ENCODE measurements at regions not wholly inside any gene's neighbourhood (a gene's known extent, or its start where the extent isn't known, plus 50 kb on each side); places are given as distances from the start of the nearest gene placed in this dataset.

DNA sequence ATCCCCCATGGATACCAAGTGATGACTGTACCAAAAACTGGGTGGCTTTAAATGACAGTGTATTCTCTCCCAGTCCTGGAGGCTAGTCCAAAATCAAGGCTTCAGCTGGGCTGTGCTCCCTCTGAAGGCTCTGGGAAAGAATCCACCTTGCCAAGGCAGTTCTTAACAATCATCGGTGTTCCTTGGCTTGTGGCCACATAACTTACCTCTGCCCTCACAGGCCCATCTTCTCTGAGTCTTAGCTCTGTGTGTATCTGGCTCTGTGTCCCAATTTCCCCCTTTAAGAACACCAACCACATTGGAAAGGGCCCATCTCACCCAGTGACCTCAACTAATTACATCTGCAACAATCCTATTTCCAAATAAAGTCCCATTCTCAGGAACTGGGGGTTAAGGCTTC, 503.0 kb upstream of the PROK2 start:
- DNase-seq, result no peak
- in situ Hi-C loops (cut with MboI; ENCODE audit: low sequenced_read_pairs), result no loop called here
- no peak overlapping the region for H3K56ac ChIP-seq (ENCODE audit: extremely low read depth, insufficient read depth, low read length)
- H3K14ac ChIP-seq (replicated peaks; ENCODE audit: low read depth, low read length), result no peak overlapping the region
- no peak overlapping the region for H2AFZ ChIP-seq (replicated peaks; ENCODE audit: low read length, poor library complexity)
- H2AK5ac ChIP-seq (ENCODE audit: low read depth, low read length), result no peak overlapping the region
- H3K23ac ChIP-seq (ENCODE audit: low read depth, low read length), result no peak overlapping the region
- H2BK20ac ChIP-seq (ENCODE audit: low read depth, low read length), result peak overlapping the region; percentile 21; the same call in 1 of the 2 replicates
- no peak overlapping the region for H2AK9ac ChIP-seq (replicated peaks; ENCODE audit: low read depth, low read length, poor library complexity)
- H3K9me1 ChIP-seq (ENCODE audit: insufficient read depth, low read length), result no peaks in the 10 kb centered on the region
- H3K4me3 ChIP-seq (ENCODE audit: insufficient read depth, low read depth, low read length), result no peak overlapping the region
- CTCF ChIA-PET, result no interaction called here
- no peak for ATAC-seq (ENCODE audit: low read depth)
- no peak overlapping the region for H3K9ac ChIP-seq (ENCODE audit: low read depth, low read length)
- POLR2A ChIA-PET (ENCODE audit: unreplicated experiment), result no interaction called here
- dilution Hi-C loops (cut with HindIII; ENCODE audit: low sequenced_read_pairs, unreplicated experiment), result no loop called here
- peaks cover 10% of the 10 kb centered on the region; the same call in 1 of the 2 replicates for H3K4me1 ChIP-seq (ENCODE audit: control insufficient read depth, insufficient read depth, low read length)
- H3K36me3 ChIP-seq (ENCODE audit: control insufficient read depth, insufficient read depth, low read length), result no peaks in the 10 kb centered on the region
- H4K20me1 ChIP-seq (ENCODE audit: insufficient read depth, low read length), result no peaks in the 10 kb centered on the region
- H3K4ac ChIP-seq (ENCODE audit: low read depth, low read length), result peak overlapping the region; percentile 19; the same call in 1 of the 2 replicates
- H2BK5ac ChIP-seq (ENCODE audit: low read depth, low read length, poor library complexity, severe bottlenecking), result no peak overlapping the region
- WGBS, 2 experiments (ENCODE audit: extremely low coverage in 2 of 2, insufficient read length in 1 of 2), result 80% methylated on average over 1 of the region's 1 CpG; no CpG with 5 or more reads in 1 of the 2 experiments
- H4K5ac ChIP-seq (ENCODE audit: low read depth, low read length), result no peak overlapping the region
- H3K79me1 ChIP-seq (ENCODE audit: low read depth in 1 of 2, low read length in 2 of 2), result no peaks in the 10 kb centered on the region
- no peak overlapping the region for H3K27ac ChIP-seq (ENCODE audit: insufficient read depth, low read length)
- no peak overlapping the region for H2BK15ac ChIP-seq (ENCODE audit: low read depth, low read length)
- no peak overlapping the region for H3K4me2 ChIP-seq (ENCODE audit: low read depth, low read length)
- BruUV-seq (replicated peaks), result no TSS peak
- H4K91ac ChIP-seq (ENCODE audit: insufficient read depth, low read depth, low read length), result no peak overlapping the region
- H3K9me3 ChIP-seq (ENCODE audit: control insufficient read depth, insufficient read depth, low read length), result peaks cover 5% of the 10 kb centered on the region
- no peak overlapping the region for H2BK120ac ChIP-seq (ENCODE audit: low read depth, low read length)
- H4K8ac ChIP-seq (ENCODE audit: low read depth in 2 of 2, low read length in 2 of 2), result no peak overlapping the region
- TF ChIP-seq MXI1 (IDR thresholded peaks at IDR 0.05; ENCODE audit: borderline replicate concordance, low read depth, low read length) (no peak), NFE2L2 (IDR thresholded peaks at IDR 0.05; ENCODE audit: low read depth, low read length) (no peak), MAFK (IDR thresholded peaks at IDR 0.05; ENCODE audit: low read depth, low read length) (no peak), CHD1 (IDR thresholded peaks at IDR 0.05; ENCODE audit: low read depth, low read length) (no peak)
- H3K18ac ChIP-seq (ENCODE audit: low read depth, low read length), result no peak overlapping the region
- intact Hi-C loops (cut with micrococcal nuclease), result no loop called here
- H3K27me3 ChIP-seq (ENCODE audit: control insufficient read depth, insufficient read depth, low read length), result peaks cover 31% of the 10 kb centered on the region

Measured in IMR-90 (cell line).